ENCODE measurements at regions not wholly inside any gene's neighbourhood (a gene's known extent, or its start where the extent isn't known, plus 50 kb on each side); places are given as distances from the start of the nearest gene placed in this dataset.

GRCh38 chr13:90084684-90085290 lies 1262.7 kb upstream of the MIR17HG start:
- no peaks in the 10 kb centered on the region for H3K9me3 ChIP-seq (ENCODE audit: control insufficient read depth, low read length)
- H3K36me3 ChIP-seq (ENCODE audit: control insufficient read depth, insufficient read depth, low read length), result no peaks in the 10 kb centered on the region
- no peak overlapping the region for H3K4me3 ChIP-seq (ENCODE audit: extremely low read depth, insufficient read depth, low read length, poor library complexity, severe bottlenecking)
- no peak overlapping the region for H3K27ac ChIP-seq (ENCODE audit: low read depth, low read length, severe bottlenecking)
- no peaks in the 10 kb centered on the region for H3K4me1 ChIP-seq (ENCODE audit: control insufficient read depth, insufficient read depth, low read length, poor library complexity, severe bottlenecking)
- WGBS, 2 experiments (ENCODE audit: insufficient coverage in 2 of 2), result no CpG with 5 or more reads among the region's 1 CpG

DNA sequence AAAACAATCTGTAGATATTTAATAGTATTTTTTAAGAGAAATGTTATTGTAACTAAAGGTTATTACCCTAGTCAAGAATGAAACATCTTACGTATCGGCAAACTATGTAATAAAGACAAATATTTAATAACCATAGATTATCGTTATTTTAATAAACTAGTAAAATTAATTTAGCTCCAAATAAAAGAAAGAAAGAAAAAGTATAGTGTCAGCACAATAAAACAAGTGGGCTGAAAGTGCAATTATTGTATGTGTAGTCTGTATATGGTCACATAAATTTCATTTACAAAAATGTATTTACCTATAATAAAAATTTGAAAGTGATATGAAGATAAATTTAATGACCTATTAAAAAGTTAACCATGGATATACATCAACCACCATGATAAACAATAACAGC lies 1258.4 kb upstream of the MIR17HG start:
- no peaks in the 10 kb centered on the region for H3K9me3 ChIP-seq (ENCODE audit: control insufficient read depth, low read length)
- H3K4me1 ChIP-seq (ENCODE audit: control insufficient read depth, insufficient read depth, low read length, poor library complexity, severe bottlenecking), result no peaks in the 10 kb centered on the region
- WGBS, 2 experiments (ENCODE audit: insufficient coverage in 2 of 2), result no CpG with 5 or more reads among the region's 3 CpGs
- no peak overlapping the region for H3K4me3 ChIP-seq (ENCODE audit: extremely low read depth, insufficient read depth, low read length, poor library complexity, severe bottlenecking)
- no peak overlapping the region for H3K27ac ChIP-seq (ENCODE audit: low read depth, low read length, severe bottlenecking)
- H3K36me3 ChIP-seq (ENCODE audit: control insufficient read depth, insufficient read depth, low read length), result no peaks in the 10 kb centered on the region

DNA sequence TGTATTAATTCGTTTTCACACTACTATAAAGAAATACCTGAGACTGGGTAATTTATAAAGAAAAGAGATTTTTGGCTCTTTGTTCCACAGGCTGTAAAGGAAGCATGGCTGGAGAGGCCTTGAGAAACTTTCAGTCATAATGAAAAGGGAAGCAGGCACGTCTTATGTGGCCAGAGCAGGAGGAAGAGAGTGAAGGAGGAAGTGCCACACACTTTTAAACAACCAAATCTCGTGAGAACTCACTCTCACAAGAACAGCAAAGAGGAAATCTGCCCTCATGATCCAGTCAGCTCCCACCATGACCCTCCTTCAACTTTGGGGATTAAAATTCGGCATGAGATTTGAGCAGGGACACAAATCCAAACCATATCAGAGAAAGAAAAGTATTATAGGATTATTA lies 1255.9 kb upstream of the MIR17HG start:
- WGBS, 2 experiments (ENCODE audit: insufficient coverage in 2 of 2), result 94% methylated on average over 2 of the region's 4 CpGs; no CpG with 5 or more reads in 1 of the 2 experiments

DNA sequence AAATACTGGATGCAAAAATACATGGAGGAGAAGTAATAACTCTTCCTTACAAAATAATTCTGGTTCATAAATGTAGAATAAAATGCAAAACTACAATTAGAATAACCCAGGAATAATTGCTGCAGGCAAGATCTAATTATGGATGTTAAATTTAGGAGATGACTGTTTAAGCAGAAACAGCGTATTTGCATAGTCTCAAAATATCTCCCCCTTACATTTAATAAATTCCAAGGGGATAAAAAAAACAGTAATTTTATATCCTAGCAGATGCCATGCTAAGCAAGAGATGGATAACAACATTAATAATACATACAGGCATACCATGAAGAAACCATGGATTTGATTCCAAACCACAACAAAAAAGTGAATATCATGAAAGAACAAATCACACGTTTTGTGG lies 1253.1 kb upstream of the MIR17HG start:
- Histone ChIP-seq H3K4me1 (ENCODE audit: control insufficient read depth, insufficient read depth, low read length, poor library complexity, severe bottlenecking) (no peaks in the 10 kb centered on the region), H3K9me3 (ENCODE audit: control insufficient read depth, low read length) (no peaks in the 10 kb centered on the region), H3K36me3 (ENCODE audit: control insufficient read depth, insufficient read depth, low read length) (no peaks in the 10 kb centered on the region), H3K27ac (ENCODE audit: low read depth, low read length, severe bottlenecking) (no peak overlapping the region), H3K4me3 (ENCODE audit: extremely low read depth, insufficient read depth, low read length, poor library complexity, severe bottlenecking) (no peak overlapping the region)
- WGBS, 2 experiments (ENCODE audit: insufficient coverage in 2 of 2), result no CpG with 5 or more reads among the region's 2 CpGs

More for the DNA sequence above, 1255.9 kb upstream of the MIR17HG start:
- Histone ChIP-seq H3K4me1 (ENCODE audit: control insufficient read depth, insufficient read depth, low read length, poor library complexity, severe bottlenecking) (no peaks in the 10 kb centered on the region), H3K27ac (ENCODE audit: low read depth, low read length, severe bottlenecking) (no peak overlapping the region), H3K4me3 (ENCODE audit: extremely low read depth, insufficient read depth, low read length, poor library complexity, severe bottlenecking) (no peak overlapping the region), H3K9me3 (ENCODE audit: control insufficient read depth, low read length) (no peaks in the 10 kb centered on the region), H3K36me3 (ENCODE audit: control insufficient read depth, insufficient read depth, low read length) (no peaks in the 10 kb centered on the region)

GRCh38 chr13:90098577-90098976 lies 1248.9 kb upstream of the MIR17HG start:
- Histone ChIP-seq H3K4me1 (ENCODE audit: control insufficient read depth, insufficient read depth, low read length, poor library complexity, severe bottlenecking) (no peaks in the 10 kb centered on the region), H3K4me3 (ENCODE audit: extremely low read depth, insufficient read depth, low read length, poor library complexity, severe bottlenecking) (no peak overlapping the region), H3K27ac (ENCODE audit: low read depth, low read length, severe bottlenecking) (no peak overlapping the region), H3K36me3 (ENCODE audit: control insufficient read depth, insufficient read depth, low read length) (no peaks in the 10 kb centered on the region), H3K9me3 (ENCODE audit: control insufficient read depth, low read length) (no peaks in the 10 kb centered on the region)
- WGBS, 2 experiments (ENCODE audit: insufficient coverage in 2 of 2), result 60 to 88% methylated on average over 1 of the region's 4 CpGs

GRCh38 chr13:90099847-90100246 lies 1247.6 kb upstream of the MIR17HG start:
- WGBS, 2 experiments (ENCODE audit: insufficient coverage in 2 of 2), result no CpG with 5 or more reads among the region's 4 CpGs
- Histone ChIP-seq H3K9me3 (ENCODE audit: control insufficient read depth, low read length) (no peaks in the 10 kb centered on the region), H3K36me3 (ENCODE audit: control insufficient read depth, insufficient read depth, low read length) (no peaks in the 10 kb centered on the region), H3K4me1 (ENCODE audit: control insufficient read depth, insufficient read depth, low read length, poor library complexity, severe bottlenecking) (no peaks in the 10 kb centered on the region), H3K27ac (ENCODE audit: low read depth, low read length, severe bottlenecking) (no peak overlapping the region), H3K4me3 (ENCODE audit: extremely low read depth, insufficient read depth, low read length, poor library complexity, severe bottlenecking) (no peak overlapping the region)

- Histone ChIP-seq H3K9me3 (ENCODE audit: control insufficient read depth, low read length) (no peaks in the 10 kb centered on the region), H3K4me1 (ENCODE audit: control insufficient read depth, insufficient read depth, low read length, poor library complexity, severe bottlenecking) (no peaks in the 10 kb centered on the region), H3K27ac (ENCODE audit: low read depth, low read length, severe bottlenecking) (no peak overlapping the region), H3K36me3 (ENCODE audit: control insufficient read depth, insufficient read depth, low read length) (no peaks in the 10 kb centered on the region), H3K4me3 (ENCODE audit: extremely low read depth, insufficient read depth, low read length, poor library complexity, severe bottlenecking) (no peak overlapping the region)
- WGBS, 2 experiments (ENCODE audit: insufficient coverage in 2 of 2), result 61% methylated on average over 3 of the region's 4 CpGs; no CpG with 5 or more reads in 1 of the 2 experiments
These were observed 1244.2 kb upstream of the MIR17HG start for GRCh38 chr13:90103099-90103784.

DNA sequence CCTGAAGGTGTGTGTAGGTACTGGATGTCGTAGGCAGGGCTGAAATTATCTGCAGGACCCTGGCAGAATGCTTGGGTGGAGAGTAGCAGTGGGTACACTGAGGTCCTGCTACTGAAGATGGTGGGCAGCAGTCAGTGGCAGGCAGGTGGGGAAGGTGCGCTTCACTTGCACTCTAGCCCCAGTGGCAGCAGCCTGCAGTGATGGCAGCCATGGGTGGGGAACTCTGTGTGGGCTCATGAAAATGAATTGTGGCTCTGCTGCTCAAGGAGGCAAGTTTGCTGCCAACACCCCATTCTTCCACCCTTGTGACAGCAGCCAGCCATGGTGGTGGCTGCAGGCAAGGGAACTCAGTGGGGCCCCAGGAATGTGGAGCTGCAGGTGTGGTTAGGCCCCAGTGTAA lies 1242.7 kb upstream of the MIR17HG start:
- no peaks in the 10 kb centered on the region for H3K36me3 ChIP-seq (ENCODE audit: control insufficient read depth, insufficient read depth, low read length)
- H3K4me3 ChIP-seq (ENCODE audit: extremely low read depth, insufficient read depth, low read length, poor library complexity, severe bottlenecking), result no peak overlapping the region
- no peaks in the 10 kb centered on the region for H3K9me3 ChIP-seq (ENCODE audit: control insufficient read depth, low read length)
- 67 to 90% methylated on average over 1 to 2 of the region's 2 CpGs for WGBS, 2 experiments (ENCODE audit: insufficient coverage in 2 of 2)
- no peaks in the 10 kb centered on the region for H3K4me1 ChIP-seq (ENCODE audit: control insufficient read depth, insufficient read depth, low read length, poor library complexity, severe bottlenecking)
- H3K27ac ChIP-seq (ENCODE audit: low read depth, low read length, severe bottlenecking), result no peak overlapping the region

GRCh38 chr13:90105276-90105675 lies 1242.2 kb upstream of the MIR17HG start:
- H3K4me3 ChIP-seq (ENCODE audit: extremely low read depth, insufficient read depth, low read length, poor library complexity, severe bottlenecking), result no peak overlapping the region
- H3K36me3 ChIP-seq (ENCODE audit: control insufficient read depth, insufficient read depth, low read length), result no peaks in the 10 kb centered on the region
- H3K4me1 ChIP-seq (ENCODE audit: control insufficient read depth, insufficient read depth, low read length, poor library complexity, severe bottlenecking), result no peaks in the 10 kb centered on the region
- no peaks in the 10 kb centered on the region for H3K9me3 ChIP-seq (ENCODE audit: control insufficient read depth, low read length)
- H3K27ac ChIP-seq (ENCODE audit: low read depth, low read length, severe bottlenecking), result no peak overlapping the region

- Histone ChIP-seq H3K4me1 (ENCODE audit: control insufficient read depth, insufficient read depth, low read length, poor library complexity, severe bottlenecking) (no peaks in the 10 kb centered on the region), H3K27ac (ENCODE audit: low read depth, low read length, severe bottlenecking) (peak overlapping the region; percentile 46), H3K36me3 (ENCODE audit: control insufficient read depth, insufficient read depth, low read length) (no peaks in the 10 kb centered on the region), H3K9me3 (ENCODE audit: control insufficient read depth, low read length) (no peaks in the 10 kb centered on the region), H3K4me3 (ENCODE audit: extremely low read depth, insufficient read depth, low read length, poor library complexity, severe bottlenecking) (no peak overlapping the region)
- WGBS, 2 experiments (ENCODE audit: insufficient coverage in 2 of 2), result 76 to 79% methylated on average over 2 to 3 of the region's 3 CpGs
These were observed 1241.5 kb upstream of the MIR17HG start for GRCh38 chr13:90105849-90106496.

- no peak overlapping the region for H3K4me3 ChIP-seq (ENCODE audit: extremely low read depth, insufficient read depth, low read length, poor library complexity, severe bottlenecking)
- no peaks in the 10 kb centered on the region for H3K9me3 ChIP-seq (ENCODE audit: control insufficient read depth, low read length)
- H3K27ac ChIP-seq (ENCODE audit: low read depth, low read length, severe bottlenecking), result no peak overlapping the region
- 92 to 93% methylated on average over 2 of the region's 2 CpGs for WGBS, 2 experiments (ENCODE audit: insufficient coverage in 2 of 2)
- H3K4me1 ChIP-seq (ENCODE audit: control insufficient read depth, insufficient read depth, low read length, poor library complexity, severe bottlenecking), result no peaks in the 10 kb centered on the region
- no peaks in the 10 kb centered on the region for H3K36me3 ChIP-seq (ENCODE audit: control insufficient read depth, insufficient read depth, low read length)
These were observed 1239.8 kb upstream of the MIR17HG start for GRCh38 chr13:90107661-90108060.

Data from mesodermal cell (in vitro differentiated cells).